22Rv1 (cell line): ENCODE measurements at regions not wholly inside any gene's neighbourhood (a gene's known extent, or its start where the extent isn't known, plus 50 kb on each side); places are given as distances from the start of the nearest gene placed in this dataset.

ENCODE experiments used
- CTCF ChIP-seq: fragments of 450-650 bp; IDR thresholded peaks from 2 replicates; pipeline ENCODE4 v1.5.1; 2017; ENCODE audit warnings: mild to moderate bottlenecking
- ZFX ChIP-seq: fragments of 450-650 bp; IDR thresholded peaks from 2 replicates; pipeline ENCODE4 v1.6.1; 2017; ENCODE audit warnings: antibody characterized with exemption, borderline replicate concordance

DNA sequence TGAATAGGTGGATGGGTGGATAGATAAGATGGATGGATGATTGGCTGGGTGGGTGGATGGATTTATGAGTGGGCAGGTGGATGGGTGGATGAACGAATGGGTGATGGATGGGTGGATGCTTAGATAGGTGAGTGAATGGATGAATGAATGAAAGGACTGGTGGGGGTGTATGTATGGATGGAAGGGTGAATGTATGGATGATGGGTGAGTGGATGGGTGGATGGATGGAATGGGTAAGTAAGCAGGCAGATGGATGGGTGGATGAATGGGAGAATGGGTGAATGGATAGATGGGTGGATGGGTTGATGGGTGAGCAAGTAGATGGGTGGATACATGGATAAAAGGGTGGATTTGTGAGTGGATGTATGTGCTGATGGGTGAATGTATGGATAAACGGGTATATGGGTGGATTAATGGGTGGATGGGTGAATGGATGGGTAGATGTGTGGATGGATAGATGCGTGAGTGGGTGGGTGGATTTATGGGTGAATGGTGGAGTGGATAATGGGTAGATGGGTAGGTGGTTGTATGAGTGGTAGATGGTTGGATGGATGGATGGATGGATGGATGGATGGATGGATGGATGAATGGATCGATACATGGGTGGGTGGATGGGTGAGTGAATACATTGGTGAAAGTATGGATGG lies 682.6 kb downstream of the HS3ST4 start:
- no peak for TF ChIP-seq CTCF
- TF ChIP-seq ZFX, result no peak
